ENCODE measurements at regions not wholly inside any gene's neighbourhood (a gene's known extent, or its start where the extent isn't known, plus 50 kb on each side); places are given as distances from the start of the nearest gene placed in this dataset.
"Not testable (repeated sequence)": the region's sequence is repeated elsewhere in the genome, so short reads cannot be mapped to it uniquely, and the experiment has no call there.

- Histone ChIP-seq H3K4me3 (ENCODE audit: low read depth in 1 of 5, low read length in 5 of 5) (no peak overlapping the region), H3K27ac (ENCODE audit: low read depth, low read length) (no peak overlapping the region), H3K36me3 (ENCODE audit: control insufficient read depth in 5 of 5, insufficient read depth in 5 of 5, low read length in 5 of 5) (no peaks in the 10 kb centered on the region), H3K9ac (ENCODE audit: low read length in 5 of 5) (no peak overlapping the region), H3K27me3 (ENCODE audit: control insufficient read depth in 5 of 5, insufficient read depth in 4 of 5, low read length in 5 of 5) (peaks cover 0 to 3% (median 0%) of the 10 kb centered on the region in 5 donors), H3K4me1 (ENCODE audit: control insufficient read depth in 5 of 5, insufficient read depth in 5 of 5, low read length in 5 of 5) (peaks cover 0 to 2% (median 0%) of the 10 kb centered on the region in 5 donors), H3K9me3 (ENCODE audit: control insufficient read depth in 5 of 5, low read length in 5 of 5) (no peaks in the 10 kb centered on the region)
These were observed 56.7 kb downstream of the CCDC74A start for GRCh38 chr2:131584380-131584779.

- no peak overlapping the region for H3K9ac ChIP-seq (ENCODE audit: low read length in 5 of 5)
- H3K4me3 ChIP-seq (ENCODE audit: low read depth in 1 of 5, low read length in 5 of 5): no peak overlapping the region
- peaks cover 0 to 2% (median 0%) of the 10 kb centered on the region in 5 donors for H3K4me1 ChIP-seq (ENCODE audit: control insufficient read depth in 5 of 5, insufficient read depth in 5 of 5, low read length in 5 of 5)
- H3K36me3 ChIP-seq (ENCODE audit: control insufficient read depth in 5 of 5, insufficient read depth in 5 of 5, low read length in 5 of 5): no peaks in the 10 kb centered on the region
- H3K27me3 ChIP-seq (ENCODE audit: control insufficient read depth in 5 of 5, insufficient read depth in 4 of 5, low read length in 5 of 5): peaks cover 0 to 3% (median 0%) of the 10 kb centered on the region in 5 donors
- no peak overlapping the region for H3K27ac ChIP-seq (ENCODE audit: low read depth, low read length)
- H3K9me3 ChIP-seq (ENCODE audit: control insufficient read depth in 5 of 5, low read length in 5 of 5): no peaks in the 10 kb centered on the region
These were observed 57.3 kb downstream of the CCDC74A start for GRCh38 chr2:131584940-131585339.

- Histone ChIP-seq H3K4me3 (ENCODE audit: low read depth in 1 of 5, low read length in 5 of 5) (no peak overlapping the region), H3K27me3 (ENCODE audit: control insufficient read depth in 5 of 5, insufficient read depth in 4 of 5, low read length in 5 of 5) (peaks cover 0 to 7% (median 0%) of the 10 kb centered on the region in 5 donors), H3K36me3 (ENCODE audit: control insufficient read depth in 5 of 5, insufficient read depth in 5 of 5, low read length in 5 of 5) (no peaks in the 10 kb centered on the region), H3K9ac (ENCODE audit: low read length in 5 of 5) (no peak overlapping the region), H3K9me3 (ENCODE audit: control insufficient read depth in 5 of 5, low read length in 5 of 5) (peaks cover 0 to 2% (median 0%) of the 10 kb centered on the region in 5 donors), H3K27ac (ENCODE audit: low read depth, low read length) (no peak overlapping the region), H3K4me1 (ENCODE audit: control insufficient read depth in 5 of 5, insufficient read depth in 5 of 5, low read length in 5 of 5) (no peaks in the 10 kb centered on the region)
These were observed 60.6 kb downstream of the CCDC74A start for GRCh38 chr2:131588152-131588873.

GRCh38 chr2:131589126-131589525 lies 61.4 kb downstream of the CCDC74A start:
- not testable (repeated sequence) for H3K9ac ChIP-seq (ENCODE audit: low read length in 5 of 5); H3K4me3 ChIP-seq (ENCODE audit: low read depth in 1 of 5, low read length in 5 of 5); H3K4me1 ChIP-seq (ENCODE audit: control insufficient read depth in 5 of 5, insufficient read depth in 5 of 5, low read length in 5 of 5); H3K36me3 ChIP-seq (ENCODE audit: control insufficient read depth in 5 of 5, insufficient read depth in 5 of 5, low read length in 5 of 5); H3K27me3 ChIP-seq (ENCODE audit: control insufficient read depth in 5 of 5, insufficient read depth in 4 of 5, low read length in 5 of 5); H3K27ac ChIP-seq (ENCODE audit: low read depth, low read length); H3K9me3 ChIP-seq (ENCODE audit: control insufficient read depth in 5 of 5, low read length in 5 of 5)

GRCh38 chr2:131590366-131590765 lies 62.7 kb downstream of the CCDC74A start:
- Histone ChIP-seq H3K9me3 (ENCODE audit: control insufficient read depth in 5 of 5, low read length in 5 of 5) (peaks cover 0 to 2% (median 0%) of the 10 kb centered on the region in 5 donors), H3K36me3 (ENCODE audit: control insufficient read depth in 5 of 5, insufficient read depth in 5 of 5, low read length in 5 of 5) (no peaks in the 10 kb centered on the region), H3K4me1 (ENCODE audit: control insufficient read depth in 5 of 5, insufficient read depth in 5 of 5, low read length in 5 of 5) (no peaks in the 10 kb centered on the region), H3K9ac (ENCODE audit: low read length in 5 of 5) (no peak overlapping the region), H3K27me3 (ENCODE audit: control insufficient read depth in 5 of 5, insufficient read depth in 4 of 5, low read length in 5 of 5) (peaks cover 0 to 7% (median 0%) of the 10 kb centered on the region in 5 donors), H3K4me3 (ENCODE audit: low read depth in 1 of 5, low read length in 5 of 5) (no peak overlapping the region), H3K27ac (ENCODE audit: low read depth, low read length) (no peak overlapping the region)

- Histone ChIP-seq H3K27me3 (ENCODE audit: control insufficient read depth in 5 of 5, insufficient read depth in 4 of 5, low read length in 5 of 5) (peaks cover 0 to 7% (median 0%) of the 10 kb centered on the region in 5 donors), H3K36me3 (ENCODE audit: control insufficient read depth in 5 of 5, insufficient read depth in 5 of 5, low read length in 5 of 5) (no peaks in the 10 kb centered on the region), H3K9ac (ENCODE audit: low read length in 5 of 5) (no peak overlapping the region), H3K4me3 (ENCODE audit: low read depth in 1 of 5, low read length in 5 of 5) (no peak overlapping the region), H3K27ac (ENCODE audit: low read depth, low read length) (no peak overlapping the region), H3K9me3 (ENCODE audit: control insufficient read depth in 5 of 5, low read length in 5 of 5) (peaks cover 0 to 2% (median 0%) of the 10 kb centered on the region in 5 donors), H3K4me1 (ENCODE audit: control insufficient read depth in 5 of 5, insufficient read depth in 5 of 5, low read length in 5 of 5) (no peaks in the 10 kb centered on the region)
These were observed 63.2 kb downstream of the CCDC74A start for GRCh38 chr2:131590896-131591295.

GRCh38 chr2:131596561-131596960 lies 68.9 kb downstream of the CCDC74A start:
- not testable (repeated sequence) for H3K4me1 ChIP-seq (ENCODE audit: control insufficient read depth in 5 of 5, insufficient read depth in 5 of 5, low read length in 5 of 5); H3K9me3 ChIP-seq (ENCODE audit: control insufficient read depth in 5 of 5, low read length in 5 of 5); H3K4me3 ChIP-seq (ENCODE audit: low read depth in 1 of 5, low read length in 5 of 5); H3K27ac ChIP-seq (ENCODE audit: low read depth, low read length); H3K9ac ChIP-seq (ENCODE audit: low read length in 5 of 5); H3K36me3 ChIP-seq (ENCODE audit: control insufficient read depth in 5 of 5, insufficient read depth in 5 of 5, low read length in 5 of 5); H3K27me3 ChIP-seq (ENCODE audit: control insufficient read depth in 5 of 5, insufficient read depth in 4 of 5, low read length in 5 of 5)

GRCh38 chr2:131602444-131602843 lies 74.8 kb downstream of the CCDC74A start:
- H3K9me3 ChIP-seq (ENCODE audit: control insufficient read depth in 5 of 5, low read length in 5 of 5); H3K27ac ChIP-seq (ENCODE audit: low read depth, low read length); H3K36me3 ChIP-seq (ENCODE audit: control insufficient read depth in 5 of 5, insufficient read depth in 5 of 5, low read length in 5 of 5); H3K9ac ChIP-seq (ENCODE audit: low read length in 5 of 5); H3K4me3 ChIP-seq (ENCODE audit: low read depth in 1 of 5, low read length in 5 of 5); H3K27me3 ChIP-seq (ENCODE audit: control insufficient read depth in 5 of 5, insufficient read depth in 4 of 5, low read length in 5 of 5); H3K4me1 ChIP-seq (ENCODE audit: control insufficient read depth in 5 of 5, insufficient read depth in 5 of 5, low read length in 5 of 5): not testable (repeated sequence)

- H3K9me3 ChIP-seq (ENCODE audit: control insufficient read depth in 5 of 5, low read length in 5 of 5); H3K36me3 ChIP-seq (ENCODE audit: control insufficient read depth in 5 of 5, insufficient read depth in 5 of 5, low read length in 5 of 5); H3K27ac ChIP-seq (ENCODE audit: low read depth, low read length); H3K4me3 ChIP-seq (ENCODE audit: low read depth in 1 of 5, low read length in 5 of 5); H3K4me1 ChIP-seq (ENCODE audit: control insufficient read depth in 5 of 5, insufficient read depth in 5 of 5, low read length in 5 of 5); H3K27me3 ChIP-seq (ENCODE audit: control insufficient read depth in 5 of 5, insufficient read depth in 4 of 5, low read length in 5 of 5); H3K9ac ChIP-seq (ENCODE audit: low read length in 5 of 5): not testable (repeated sequence)
These were observed 77.0 kb downstream of the CCDC74A start for GRCh38 chr2:131604652-131605051.

GRCh38 chr2:131606366-131606765 lies 78.7 kb downstream of the CCDC74A start:
- not testable (repeated sequence) for H3K4me3 ChIP-seq (ENCODE audit: low read depth in 1 of 5, low read length in 5 of 5); H3K9ac ChIP-seq (ENCODE audit: low read length in 5 of 5); H3K4me1 ChIP-seq (ENCODE audit: control insufficient read depth in 5 of 5, insufficient read depth in 5 of 5, low read length in 5 of 5)

More at GRCh38 chr2:131606366-131606765, 78.7 kb downstream of the CCDC74A start:
- not testable (repeated sequence) for H3K27me3 ChIP-seq (ENCODE audit: control insufficient read depth in 5 of 5, insufficient read depth in 4 of 5, low read length in 5 of 5); H3K27ac ChIP-seq (ENCODE audit: low read depth, low read length); H3K36me3 ChIP-seq (ENCODE audit: control insufficient read depth in 5 of 5, insufficient read depth in 5 of 5, low read length in 5 of 5); H3K9me3 ChIP-seq (ENCODE audit: control insufficient read depth in 5 of 5, low read length in 5 of 5)
